B cell (primary cell): ENCODE measurements at regions not wholly inside any gene's neighbourhood (a gene's known extent, or its start where the extent isn't known, plus 50 kb on each side); places are given as distances from the start of the nearest gene placed in this dataset.

Experiments used
- ATAC-seq: fragments of 200-7000 bp; cut with Tn5 transposase; one replicate; pipeline ENCODE4 v1.10.0; 2021; ENCODE audit warnings: low read depth, mild to moderate bottlenecking, moderate number of reproducible peaks, moderate library complexity
- CTCF ChIA-PET: fragments of 350-600 bp; sonication (Branson Sonifier 250); formaldehyde crosslinking; loops from one replicate; lab custom pipeline; 2021; ENCODE audit warnings: antibody characterized with exemption, inconsistent platforms; lab: Charles Lee
- POLR2A ChIA-PET: fragments of 350-600 bp; sonication (Branson Sonifier 250); formaldehyde crosslinking; loops from one replicate; lab custom pipeline; 2021; ENCODE audit warnings: antibody characterized with exemption; lab: Charles Lee
- DNase-seq: peaks from one replicate; pipeline ENCODE4 v3.0.0; 2013
- H2AFZ ChIP-seq: 2 replicates; pipeline ENCODE4 v1.6.1; 2012; ENCODE audit warnings: mild to moderate bottlenecking, low read depth, low read length; ENCODE audit not compliant: insufficient read depth, poor library complexity, severe bottlenecking
- H3K27ac ChIP-seq, 2 donors: 1 replicate in 1 of 2; 2 replicates in 1 of 2; pipeline ENCODE4 v1.5.1; 2012 to 2013; ENCODE audit warnings: low read length in 2 of 2, mild to moderate bottlenecking in 2 of 2, moderate library complexity in 1 of 2
- H3K27me3 ChIP-seq, 4 experiments: fragments of 200-600 bp in 1 of 4; sonication (generic) in 1 of 4; replicated peaks in 1 of 4; 1 replicate in 2 of 4; 2 replicates in 2 of 4; pipeline versions ENCODE4 v1.6.1 to v1.7.0; 2013 to 2016; ENCODE audit warnings: low read length in 3 of 4, mild to moderate bottlenecking in 2 of 4, mixed read lengths in 1 of 4, moderate library complexity in 1 of 4; ENCODE audit not compliant: insufficient read depth in 4 of 4, control insufficient read depth in 3 of 4; ENCODE audit errors: control extremely low read depth in 1 of 4
- H3K36me3 ChIP-seq, 2 experiments: replicated peaks in 1 of 2; 1 replicate in 1 of 2; 2 replicates in 1 of 2; pipeline versions ENCODE4 v1.6.1 to v1.7.1; 2013; ENCODE audit warnings: low read length in 1 of 2; ENCODE audit not compliant: insufficient read depth in 2 of 2, control insufficient read depth in 1 of 2; ENCODE audit errors: control extremely low read depth in 1 of 2, extremely low read depth in 1 of 2
- H3K4me1 ChIP-seq, 2 donors: fragments of 200-600 bp in 1 of 2; sonication (generic) in 1 of 2; 1 replicate in 1 of 2; 2 replicates in 1 of 2; pipeline versions ENCODE4 v1.5.1 to v1.6.1; 2013 to 2017; ENCODE audit warnings: low read length in 2 of 2; ENCODE audit not compliant: control insufficient read depth in 2 of 2, insufficient read depth in 2 of 2
- H3K4me2 ChIP-seq: replicated peaks from 2 replicates; pipeline ENCODE3; 2012; ENCODE audit warnings: mild to moderate bottlenecking, low read depth, low read length; ENCODE audit not compliant: poor library complexity, severe bottlenecking
- H3K4me3 ChIP-seq, 5 experiments: fragments of 200-600 bp in 1 of 5; sonication (generic) in 1 of 5; 1 replicate in 3 of 5; 2 replicates in 2 of 5; pipeline versions ENCODE4 v1.5.1 to v1.7.0; 2011 to 2016; ENCODE audit warnings: low read length in 4 of 5, mild to moderate bottlenecking in 4 of 5, low read depth in 2 of 5, control low read depth in 1 of 5, moderate library complexity in 1 of 5; ENCODE audit not compliant: insufficient read depth in 1 of 5; ENCODE audit errors: control extremely low read depth in 1 of 5, extremely low read depth in 1 of 5
- H3K79me2 ChIP-seq: fragments of 200-600 bp; sonication (generic); one replicate; pipeline ENCODE4 v1.6.0; 2016; ENCODE audit warnings: low read length; ENCODE audit not compliant: control insufficient read depth, insufficient read depth
- H3K9ac ChIP-seq: fragments of 200-600 bp; sonication (generic); 2 replicates; pipeline ENCODE4 v1.6.1; 2017; ENCODE audit warnings: mild to moderate bottlenecking, low read length, moderate library complexity
- H3K9me3 ChIP-seq, 3 donors: one replicate each; pipeline versions ENCODE4 v1.6.1 to v1.7.1; 2013; ENCODE audit warnings: low read length in 2 of 3; ENCODE audit not compliant: control insufficient read depth in 2 of 3, insufficient read depth in 1 of 3; ENCODE audit errors: control extremely low read depth in 1 of 3
- H4K20me1 ChIP-seq: 2 replicates; pipeline ENCODE4 v1.6.0; 2012; ENCODE audit warnings: mild to moderate bottlenecking, low read length; ENCODE audit not compliant: insufficient read depth, control insufficient read depth, poor library complexity, severe bottlenecking
- H3K27ac Mint-ChIP-seq: one replicate; pipeline ENCODE4 v1.8.0; 2021; ENCODE audit warnings: mixed read lengths
- H3K27me3 Mint-ChIP-seq: one replicate; pipeline ENCODE4 v1.8.0; 2021; ENCODE audit warnings: mixed read lengths
- H3K4me1 Mint-ChIP-seq: one replicate; pipeline ENCODE4 v1.8.0; 2021; ENCODE audit warnings: mixed read lengths
- H3K4me3 Mint-ChIP-seq: one replicate; pipeline ENCODE4 v1.8.0; 2021; ENCODE audit warnings: mixed read lengths
- H3K9me3 Mint-ChIP-seq: one replicate; pipeline ENCODE4 v1.8.0; 2022; ENCODE audit warnings: mixed read lengths; ENCODE audit not compliant: insufficient read depth
- EZH2 ChIP-seq: IDR thresholded peaks from 2 replicates; pipeline ENCODE4 v1.6.1; 2012; ENCODE audit warnings: borderline replicate concordance, low read depth, mild to moderate bottlenecking, moderate library complexity, low read length; ENCODE audit not compliant: insufficient read depth, poor library complexity, severe bottlenecking
- WGBS: methylation state at CpG from one replicate; pipeline ENCODE4 v1.1.5; 2013; ENCODE audit warnings: missing lambda C conversion rate; ENCODE audit not compliant: insufficient coverage; 5-methylcytosine and 5-hydroxymethylcytosine counted together
- intact Hi-C: fragments of 100-400 bp; cut with micrococcal nuclease; formaldehyde crosslinking; loops from one replicate; pipeline ENCODE4 v1.10.0; 2022
- TF ChIP-seq, protein P1 (sequence below): fragments of 200-600 bp; IDR thresholded peaks from one replicate; pipeline ENCODE4 v1.8.0; 2022; ENCODE audit warnings: antibody characterized with exemption, mild to moderate bottlenecking

- Histone ChIP-seq H3K4me1 (no peaks in the 10 kb centered on the region), H3K4me3 (no peak overlapping the region), H3K27me3 (no peaks in the 10 kb centered on the region), H3K36me3 (no peaks in the 10 kb centered on the region), H3K9ac (no peak overlapping the region), H3K79me2 (no peaks in the 10 kb centered on the region), H3K27ac (no peak overlapping the region), H4K20me1 (no peaks in the 10 kb centered on the region), H2AFZ (no peak overlapping the region), H3K9me3 (peaks cover 0 to 3% (median 0%) of the 10 kb centered on the region in 3 donors), H3K4me2 (no peak overlapping the region)
- Mint-ChIP-seq H3K27ac (no peak overlapping the region), H3K9me3 (peaks cover 2% of the 10 kb centered on the region), H3K4me3 (no peak overlapping the region), H3K27me3 (peaks cover 4% of the 10 kb centered on the region), H3K4me1 (no peaks in the 10 kb centered on the region)
- ChIA-PET CTCF (interaction anchor here (0.5 kb wide), 1 partner anchor 42 kb away, joined by 3 read pairs; no protein-coding TSS in a partner anchor), POLR2A (no interaction called here)
- DNase-seq (no peak), ATAC-seq (no peak)
- intact Hi-C loops, result no loop called here
- no peak for TF ChIP-seq EZH2
- TF ChIP-seq, protein P1, sequence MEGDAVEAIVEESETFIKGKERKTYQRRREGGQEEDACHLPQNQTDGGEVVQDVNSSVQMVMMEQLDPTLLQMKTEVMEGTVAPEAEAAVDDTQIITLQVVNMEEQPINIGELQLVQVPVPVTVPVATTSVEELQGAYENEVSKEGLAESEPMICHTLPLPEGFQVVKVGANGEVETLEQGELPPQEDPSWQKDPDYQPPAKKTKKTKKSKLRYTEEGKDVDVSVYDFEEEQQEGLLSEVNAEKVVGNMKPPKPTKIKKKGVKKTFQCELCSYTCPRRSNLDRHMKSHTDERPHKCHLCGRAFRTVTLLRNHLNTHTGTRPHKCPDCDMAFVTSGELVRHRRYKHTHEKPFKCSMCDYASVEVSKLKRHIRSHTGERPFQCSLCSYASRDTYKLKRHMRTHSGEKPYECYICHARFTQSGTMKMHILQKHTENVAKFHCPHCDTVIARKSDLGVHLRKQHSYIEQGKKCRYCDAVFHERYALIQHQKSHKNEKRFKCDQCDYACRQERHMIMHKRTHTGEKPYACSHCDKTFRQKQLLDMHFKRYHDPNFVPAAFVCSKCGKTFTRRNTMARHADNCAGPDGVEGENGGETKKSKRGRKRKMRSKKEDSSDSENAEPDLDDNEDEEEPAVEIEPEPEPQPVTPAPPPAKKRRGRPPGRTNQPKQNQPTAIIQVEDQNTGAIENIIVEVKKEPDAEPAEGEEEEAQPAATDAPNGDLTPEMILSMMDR, result no peak
- WGBS, result 100% methylated on average over 1 of the region's 4 CpGs
These were observed 389.1 kb upstream of the KIF2A start for GRCh38 chr5:61916621-61917620.

DNA sequence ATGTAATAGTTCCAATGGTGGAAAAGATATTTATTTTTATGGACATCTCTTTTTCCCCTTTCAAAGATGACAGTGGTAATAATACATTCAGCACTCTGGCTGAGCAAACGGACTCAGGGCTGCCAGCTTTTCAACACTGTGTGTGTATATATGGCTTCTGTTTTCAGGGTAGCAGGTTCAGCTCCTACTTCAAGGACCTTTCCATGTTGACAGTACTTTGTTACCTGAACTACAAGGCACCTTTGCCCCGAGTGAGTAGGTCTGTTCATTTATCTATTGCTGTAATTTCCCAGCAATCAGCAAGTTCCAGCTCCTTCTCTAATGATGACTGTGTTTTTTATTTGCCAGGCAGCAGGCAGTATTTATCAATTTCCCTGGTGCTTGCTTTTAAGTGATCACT lies 387.4 kb upstream of the KIF2A start:
- no peak overlapping the region for H3K27ac ChIP-seq
- no peaks in the 10 kb centered on the region for H3K9me3 Mint-ChIP-seq
- no peaks in the 10 kb centered on the region for H3K4me1 ChIP-seq
- H3K4me3 Mint-ChIP-seq, result no peak overlapping the region
- no peaks in the 10 kb centered on the region for H3K36me3 ChIP-seq
- H3K4me3 ChIP-seq, result no peak overlapping the region
- WGBS, result 33% methylated on average over 1 of the region's 2 CpGs
- H3K4me1 Mint-ChIP-seq, result no peaks in the 10 kb centered on the region
- no peak overlapping the region for H3K4me2 ChIP-seq
- ATAC-seq (no peak), DNase-seq (no peak)
- no peak overlapping the region for H3K27ac Mint-ChIP-seq
- TF ChIP-seq EZH2, result no peak
- TF ChIP-seq, protein P1, result no peak
- no peak overlapping the region for H2AFZ ChIP-seq
- no peaks in the 10 kb centered on the region for H3K27me3 ChIP-seq
- H4K20me1 ChIP-seq, result no peaks in the 10 kb centered on the region
- H3K9me3 ChIP-seq, result no peaks in the 10 kb centered on the region
- no peaks in the 10 kb centered on the region for H3K79me2 ChIP-seq
- peaks cover 4% of the 10 kb centered on the region for H3K27me3 Mint-ChIP-seq
- intact Hi-C loops, result no loop called here
- ChIA-PET POLR2A (no interaction called here), CTCF (no interaction called here)
- H3K9ac ChIP-seq, result no peak overlapping the region
